ENCODE measurements at regions not wholly inside any gene's neighbourhood (a gene's known extent, or its start where the extent isn't known, plus 50 kb on each side); places are given as distances from the start of the nearest gene placed in this dataset.

GRCh38 chr1:22347854-22348760 lies 103.5 kb upstream of the ZBTB40 start:
- Histone ChIP-seq H3K4me3 (ENCODE audit: low read length) (no peak overlapping the region), H3K4me1 (ENCODE audit: control insufficient read depth in 2 of 2, insufficient read depth in 2 of 2, low read length in 2 of 2) (no peaks in the 10 kb centered on the region), H3K9me3 (ENCODE audit: control insufficient read depth in 2 of 3, low read length in 3 of 3) (no peaks in the 10 kb centered on the region), H3K27me3 (ENCODE audit: control insufficient read depth in 2 of 2, insufficient read depth in 2 of 2, low read length in 2 of 2) (peaks cover 0 to 10% of the 10 kb centered on the region in 2 donors), H3K36me3 (ENCODE audit: control insufficient read depth in 2 of 3, insufficient read depth in 3 of 3, low read length in 3 of 3) (no peaks in the 10 kb centered on the region), H3K27ac (ENCODE audit: low read depth, low read length) (no peak overlapping the region)
- H3K36me3 Mint-ChIP-seq: no peaks in the 10 kb centered on the region
- H3K4me1 Mint-ChIP-seq: peaks cover 0 to 19% (median 11%) of the 10 kb centered on the region in 7 donors
- no peak for DNase-seq
- ATAC-seq: no peak
- intact Hi-C loops (cut with micrococcal nuclease): no loop called here
- no peak overlapping the region for H3K4me3 Mint-ChIP-seq
- peaks cover 73 to 87% (median 79%) of the 10 kb centered on the region in 5 donors for H3K27me3 Mint-ChIP-seq
- CTCF ChIA-PET: no interaction called here
- no peak overlapping the region for H3K27ac Mint-ChIP-seq
- no peaks in the 10 kb centered on the region for H3K9me3 Mint-ChIP-seq
- POLR2A ChIA-PET: no interaction called here

- DNase-seq: no peak
- intact Hi-C loops (cut with micrococcal nuclease): no loop called here
- peaks cover 0 to 19% (median 11%) of the 10 kb centered on the region in 7 donors for H3K4me1 Mint-ChIP-seq
- POLR2A ChIA-PET: no interaction called here
- H3K36me3 Mint-ChIP-seq: no peaks in the 10 kb centered on the region
- ATAC-seq: no peak
- peaks cover 66 to 79% (median 69%) of the 10 kb centered on the region in 5 donors for H3K27me3 Mint-ChIP-seq
- peaks cover 0 to 1% (median 0%) of the 10 kb centered on the region in 11 donors for H3K9me3 Mint-ChIP-seq
- Histone ChIP-seq H3K9me3 (ENCODE audit: control insufficient read depth in 2 of 3, low read length in 3 of 3) (no peaks in the 10 kb centered on the region), H3K4me1 (ENCODE audit: control insufficient read depth in 2 of 2, insufficient read depth in 2 of 2, low read length in 2 of 2) (no peaks in the 10 kb centered on the region), H3K27ac (ENCODE audit: low read depth, low read length) (no peak overlapping the region), H3K36me3 (ENCODE audit: control insufficient read depth in 2 of 3, insufficient read depth in 3 of 3, low read length in 3 of 3) (no peaks in the 10 kb centered on the region), H3K4me3 (ENCODE audit: low read length) (no peak overlapping the region), H3K27me3 (ENCODE audit: control insufficient read depth in 2 of 2, insufficient read depth in 2 of 2, low read length in 2 of 2) (peaks cover 0 to 10% of the 10 kb centered on the region in 2 donors)
- H3K27ac Mint-ChIP-seq: no peak overlapping the region
- CTCF ChIA-PET: no interaction called here
- H3K4me3 Mint-ChIP-seq: no peak overlapping the region
These were observed 102.1 kb upstream of the ZBTB40 start for GRCh38 chr1:22349362-22350043.

GRCh38 chr1:22350171-22350923 lies 101.3 kb upstream of the ZBTB40 start:
- H3K27me3 ChIP-seq (ENCODE audit: control insufficient read depth in 2 of 2, insufficient read depth in 2 of 2, low read length in 2 of 2): peaks cover 0 to 10% of the 10 kb centered on the region in 2 donors
- peaks cover 61 to 70% (median 70%) of the 10 kb centered on the region in 5 donors for H3K27me3 Mint-ChIP-seq
- H3K4me3 ChIP-seq (ENCODE audit: low read length): no peak overlapping the region
- peak overlapping the region in 2 of 10 donors; percentile 5 to 12 for H3K4me3 Mint-ChIP-seq
- no peak overlapping the region for H3K27ac ChIP-seq (ENCODE audit: low read depth, low read length)
- CTCF ChIA-PET: interaction anchor here (0.6 kb wide), 1 partner anchor 1657 kb away, joined by 3 read pairs; no protein-coding TSS in a partner anchor
- POLR2A ChIA-PET: no interaction called here
- no peaks in the 10 kb centered on the region for H3K36me3 Mint-ChIP-seq
- H3K36me3 ChIP-seq (ENCODE audit: control insufficient read depth in 2 of 3, insufficient read depth in 3 of 3, low read length in 3 of 3): no peaks in the 10 kb centered on the region
- no peaks in the 10 kb centered on the region for H3K9me3 ChIP-seq (ENCODE audit: control insufficient read depth in 2 of 3, low read length in 3 of 3)
- peaks cover 0 to 1% (median 0%) of the 10 kb centered on the region in 11 donors for H3K9me3 Mint-ChIP-seq
- H3K4me1 ChIP-seq (ENCODE audit: control insufficient read depth in 2 of 2, insufficient read depth in 2 of 2, low read length in 2 of 2): no peaks in the 10 kb centered on the region
- intact Hi-C loops (cut with micrococcal nuclease): no loop called here
- DNase-seq (no peak), ATAC-seq (no peak)
- H3K27ac Mint-ChIP-seq: no peak overlapping the region
- peaks cover 0 to 19% (median 11%) of the 10 kb centered on the region in 7 donors for H3K4me1 Mint-ChIP-seq

- peaks cover 57 to 72% (median 63%) of the 10 kb centered on the region in 5 donors for H3K27me3 Mint-ChIP-seq
These were observed 100.5 kb upstream of the ZBTB40 start for GRCh38 chr1:22350924-22351767.

GRCh38 chr1:22351768-22352080 lies 99.9 kb upstream of the ZBTB40 start:
- DNase-seq: no peak
- no peaks in the 10 kb centered on the region for H3K4me1 ChIP-seq (ENCODE audit: control insufficient read depth in 2 of 2, insufficient read depth in 2 of 2, low read length in 2 of 2)
- ChIA-PET CTCF (no interaction called here), POLR2A (no interaction called here)
- no peaks in the 10 kb centered on the region for H3K36me3 Mint-ChIP-seq
- no peak overlapping the region for H3K4me3 ChIP-seq (ENCODE audit: low read length)
- no peak overlapping the region for H3K27ac Mint-ChIP-seq
- H3K36me3 ChIP-seq (ENCODE audit: control insufficient read depth in 2 of 3, insufficient read depth in 3 of 3, low read length in 3 of 3): no peaks in the 10 kb centered on the region
- H3K4me1 Mint-ChIP-seq: peaks cover 0 to 19% (median 11%) of the 10 kb centered on the region in 7 donors
- H3K9me3 ChIP-seq (ENCODE audit: control insufficient read depth in 2 of 3, low read length in 3 of 3): no peaks in the 10 kb centered on the region
- peaks cover 0 to 10% of the 10 kb centered on the region in 2 donors for H3K27me3 ChIP-seq (ENCODE audit: control insufficient read depth in 2 of 2, insufficient read depth in 2 of 2, low read length in 2 of 2)
- peak overlapping the region in 1 of 10 donors; percentile 6 for H3K4me3 Mint-ChIP-seq
- ATAC-seq: no peak
- no peak overlapping the region for H3K27ac ChIP-seq (ENCODE audit: low read depth, low read length)
- intact Hi-C loops (cut with micrococcal nuclease): no loop called here
- peaks cover 59 to 70% (median 61%) of the 10 kb centered on the region in 5 donors for H3K27me3 Mint-ChIP-seq
- peaks cover 0 to 1% (median 0%) of the 10 kb centered on the region in 11 donors for H3K9me3 Mint-ChIP-seq

More at GRCh38 chr1:22350924-22351767, 100.5 kb upstream of the ZBTB40 start:
- Mint-ChIP-seq H3K9me3 (peaks cover 0 to 1% (median 0%) of the 10 kb centered on the region in 11 donors), H3K36me3 (no peaks in the 10 kb centered on the region), H3K4me1 (peaks cover 0 to 19% (median 11%) of the 10 kb centered on the region in 7 donors), H3K4me3 (peak overlapping the region in 2 of 10 donors; percentile 23 to 33), H3K27ac (no peak overlapping the region)
- Histone ChIP-seq H3K9me3 (ENCODE audit: control insufficient read depth in 2 of 3, low read length in 3 of 3) (no peaks in the 10 kb centered on the region), H3K4me1 (ENCODE audit: control insufficient read depth in 2 of 2, insufficient read depth in 2 of 2, low read length in 2 of 2) (no peaks in the 10 kb centered on the region), H3K27me3 (ENCODE audit: control insufficient read depth in 2 of 2, insufficient read depth in 2 of 2, low read length in 2 of 2) (peaks cover 0 to 10% of the 10 kb centered on the region in 2 donors), H3K27ac (ENCODE audit: low read depth, low read length) (no peak overlapping the region), H3K36me3 (ENCODE audit: control insufficient read depth in 2 of 3, insufficient read depth in 3 of 3, low read length in 3 of 3) (no peaks in the 10 kb centered on the region), H3K4me3 (ENCODE audit: low read length) (no peak overlapping the region)
- intact Hi-C loops (cut with micrococcal nuclease): no loop called here
- ATAC-seq (no peak), DNase-seq (no peak)
- CTCF ChIA-PET: interaction anchor here (0.6 kb wide), 1 partner anchor 1657 kb away, joined by 3 read pairs; no protein-coding TSS in a partner anchor
- POLR2A ChIA-PET: no interaction called here

- ATAC-seq (no peak), DNase-seq (no peak)
- Histone ChIP-seq H3K9me3 (ENCODE audit: control insufficient read depth in 2 of 3, low read length in 3 of 3) (no peaks in the 10 kb centered on the region), H3K27ac (ENCODE audit: low read depth, low read length) (no peak overlapping the region), H3K4me1 (ENCODE audit: control insufficient read depth in 2 of 2, insufficient read depth in 2 of 2, low read length in 2 of 2) (no peaks in the 10 kb centered on the region), H3K27me3 (ENCODE audit: control insufficient read depth in 2 of 2, insufficient read depth in 2 of 2, low read length in 2 of 2) (peaks cover 0 to 10% of the 10 kb centered on the region in 2 donors), H3K36me3 (ENCODE audit: control insufficient read depth in 2 of 3, insufficient read depth in 3 of 3, low read length in 3 of 3) (no peaks in the 10 kb centered on the region), H3K4me3 (ENCODE audit: low read length) (no peak overlapping the region)
- POLR2A ChIA-PET: no interaction called here
- Mint-ChIP-seq H3K36me3 (no peaks in the 10 kb centered on the region), H3K4me1 (peaks cover 0 to 19% (median 11%) of the 10 kb centered on the region in 7 donors), H3K27ac (no peak overlapping the region), H3K9me3 (peaks cover 0 to 1% (median 0%) of the 10 kb centered on the region in 11 donors), H3K4me3 (no peak overlapping the region), H3K27me3 (peaks cover 63 to 75% (median 66%) of the 10 kb centered on the region in 5 donors)
- intact Hi-C loops (cut with micrococcal nuclease): no loop called here
- CTCF ChIA-PET: no interaction called here
These were observed 99.3 kb upstream of the ZBTB40 start for GRCh38 chr1:22352355-22352754.
